GM21737 (cell line): ENCODE measurements at regions not wholly inside any gene's neighbourhood (a gene's known extent, or its start where the extent isn't known, plus 50 kb on each side); places are given as distances from the start of the nearest gene placed in this dataset.

Experiments used
- ATAC-seq: cut with Tn5 transposase; IDR thresholded peaks from one replicate; pipeline ENCODE4 v1.9.1; 2021; ENCODE audit warnings: mild to moderate bottlenecking, moderate library complexity; ENCODE audit not compliant: unreplicated experiment

DNA sequence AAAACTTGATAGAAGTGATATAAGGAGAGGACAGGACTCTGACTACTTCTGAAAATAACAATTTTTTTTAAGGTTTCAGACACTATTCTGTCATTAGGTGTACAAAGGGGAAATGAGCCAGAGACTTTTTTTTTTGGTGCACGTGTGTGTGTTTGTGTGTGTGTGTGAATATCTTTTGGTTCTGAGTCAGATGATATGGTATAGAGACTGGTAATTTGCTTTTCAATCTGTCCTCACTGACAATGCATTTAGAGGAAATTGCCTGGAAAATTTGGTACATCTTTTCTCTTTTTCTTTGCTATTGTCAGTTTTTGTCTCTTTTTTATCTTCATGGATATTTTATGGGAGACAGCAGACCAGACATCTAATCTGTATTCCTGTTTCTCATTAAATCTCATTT lies 59.3 kb downstream of the DDIT4L start:
- no peak for ATAC-seq

DNA sequence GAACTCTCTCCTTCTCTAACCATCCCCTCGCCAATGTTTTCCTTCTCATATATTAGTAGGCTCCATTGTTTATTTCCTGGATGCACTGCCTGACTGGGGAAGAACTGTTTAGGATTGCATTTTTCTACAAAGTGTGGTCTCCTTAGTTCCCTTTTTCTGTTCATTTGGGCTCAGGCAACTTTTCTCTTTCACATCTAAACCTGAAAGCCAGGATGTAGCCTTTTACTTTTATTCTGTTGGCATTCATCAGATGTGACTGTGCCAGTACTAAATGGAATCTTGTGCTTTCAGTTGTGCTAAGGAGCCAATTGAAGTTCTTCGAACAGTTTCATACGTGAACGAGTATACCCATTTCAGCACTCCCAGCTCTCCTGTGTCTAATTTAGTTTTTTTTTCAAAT lies 59.8 kb downstream of the DDIT4L start:
- ATAC-seq: no peak

DNA sequence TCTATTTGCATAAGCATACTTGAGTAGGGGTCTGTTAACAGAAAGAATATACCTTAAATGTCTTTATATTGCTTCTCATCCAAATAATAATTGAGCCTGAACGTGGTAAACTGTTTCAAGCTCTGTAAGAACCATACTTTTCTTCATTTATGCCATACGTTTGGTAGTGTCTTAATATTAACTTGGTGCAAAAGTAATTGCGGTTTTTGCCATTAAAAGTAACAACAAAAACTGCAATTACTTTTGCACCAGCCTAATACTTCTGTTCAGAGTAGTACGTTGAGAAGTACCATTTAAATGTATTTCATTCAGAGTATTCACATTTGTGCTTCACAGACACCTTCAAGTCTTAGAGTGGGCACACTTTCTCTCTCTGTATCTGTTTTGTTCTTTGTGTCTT lies 60.5 kb downstream of the DDIT4L start:
- no peak for ATAC-seq

DNA sequence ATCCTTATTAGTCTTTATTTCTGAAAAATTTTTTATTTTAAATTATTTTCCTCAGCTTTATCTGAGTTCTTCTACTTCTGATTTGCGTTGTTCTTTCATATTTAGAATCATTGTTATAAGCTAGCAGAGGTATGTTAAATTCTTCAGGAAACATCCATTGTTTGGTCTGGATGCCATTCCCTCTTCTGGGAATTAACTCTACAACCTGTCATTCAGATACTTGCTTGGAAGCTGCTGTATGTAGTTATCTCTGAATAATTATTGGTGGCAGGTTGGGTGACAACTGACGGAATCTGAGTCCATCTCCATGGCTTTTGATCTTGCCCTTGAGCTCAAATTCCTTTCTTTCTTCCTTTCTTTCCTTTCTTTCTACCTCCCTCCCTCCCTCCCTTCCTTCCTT lies 61.9 kb downstream of the DDIT4L start:
- no peak for ATAC-seq

DNA sequence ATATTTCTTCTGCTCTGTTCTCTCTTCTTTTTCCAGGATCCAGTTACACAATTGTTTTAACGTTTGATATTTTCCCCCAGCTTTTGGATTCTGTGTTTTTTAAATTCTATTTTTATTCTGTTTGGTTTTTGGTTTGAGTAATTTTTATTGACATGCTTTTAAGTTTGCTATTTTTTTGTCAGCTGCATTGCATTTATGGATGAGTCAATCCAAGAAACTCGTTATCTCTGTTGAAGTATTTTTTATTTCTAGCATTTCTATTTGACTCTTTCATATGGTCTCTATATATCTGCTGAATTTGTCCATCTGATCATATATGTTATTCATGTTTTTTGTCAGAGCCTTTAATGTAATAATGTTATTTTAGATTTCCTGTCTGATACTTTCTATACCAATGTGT lies 65.6 kb downstream of the DDIT4L start:
- ATAC-seq: no peak

DNA sequence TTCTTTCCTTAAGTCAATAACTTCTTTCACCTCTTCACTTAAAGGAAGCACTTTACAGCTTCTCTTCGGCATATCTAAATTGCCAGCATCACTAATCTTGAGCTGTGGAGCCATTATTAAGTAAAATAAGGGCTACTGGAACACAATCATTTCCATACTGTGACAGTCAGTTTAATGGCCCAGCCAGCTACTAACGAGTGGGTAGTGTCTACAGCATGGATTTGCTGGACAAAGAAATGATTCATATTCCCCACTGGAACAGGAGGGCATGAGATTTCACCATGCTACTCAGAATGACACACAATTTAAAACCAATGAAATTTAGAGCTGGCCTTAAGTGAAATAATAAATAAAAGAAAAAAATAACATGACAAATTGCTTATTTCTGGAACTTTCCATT lies 72.1 kb downstream of the DDIT4L start:
- no peak for ATAC-seq

DNA sequence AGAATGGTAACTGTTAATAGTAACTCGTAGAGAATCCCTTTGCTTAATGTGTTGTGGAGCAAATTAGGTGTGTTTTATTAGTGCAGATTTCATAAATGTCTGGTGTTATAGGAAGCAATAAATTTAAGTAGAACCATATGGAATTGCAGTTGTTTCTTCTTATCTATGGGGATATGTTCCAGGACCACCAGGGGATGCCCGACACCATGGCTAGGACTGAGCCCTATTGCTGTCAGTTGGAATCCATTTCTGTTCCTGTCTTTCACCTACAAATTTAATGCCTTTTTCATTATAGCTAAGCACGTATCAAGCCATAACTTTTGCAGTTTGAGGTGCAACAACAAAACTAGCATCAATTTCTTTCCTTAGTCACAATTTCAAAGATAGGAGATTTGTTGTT lies 72.5 kb downstream of the DDIT4L start:
- ATAC-seq: no peak

DNA sequence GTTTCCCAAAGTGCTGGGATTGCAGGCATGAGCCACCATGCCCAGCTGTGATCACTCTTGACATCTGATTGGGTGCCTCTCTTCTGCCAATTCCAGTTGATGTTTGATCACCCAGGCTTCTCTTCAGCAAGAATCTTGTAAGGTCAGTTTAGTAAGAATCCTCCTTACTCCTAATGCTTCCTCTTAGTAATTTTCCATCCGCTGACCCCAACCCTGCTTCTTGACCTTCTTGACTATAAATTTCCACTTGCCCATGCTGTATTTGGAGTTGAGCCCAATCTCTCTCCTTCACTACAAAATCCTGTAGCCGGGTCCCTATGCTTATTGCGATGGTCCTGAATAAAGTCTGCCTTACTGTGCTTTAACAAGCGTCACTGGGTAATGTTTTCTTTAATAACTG lies 75.4 kb downstream of the DDIT4L start:
- no peak for ATAC-seq

DNA sequence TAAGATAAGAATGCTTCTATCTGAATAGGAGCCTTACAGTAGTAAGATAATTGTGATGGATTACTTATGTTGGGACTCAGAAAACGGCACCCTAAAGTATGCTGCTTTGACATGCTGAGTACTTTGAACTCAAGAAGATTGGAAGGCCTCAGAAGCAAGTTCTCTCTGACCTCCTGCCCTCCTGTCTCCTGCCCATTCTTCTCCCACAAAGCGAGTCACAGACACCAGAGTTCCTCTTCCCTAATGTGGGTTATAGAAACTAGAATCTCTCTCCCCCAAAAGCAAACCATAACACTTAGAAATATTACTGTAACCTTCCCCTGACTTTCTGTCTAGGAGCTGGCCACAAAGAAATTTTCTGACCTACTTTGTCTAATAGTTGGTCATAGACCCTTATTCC lies 76.5 kb downstream of the DDIT4L start:
- no peak for ATAC-seq

DNA sequence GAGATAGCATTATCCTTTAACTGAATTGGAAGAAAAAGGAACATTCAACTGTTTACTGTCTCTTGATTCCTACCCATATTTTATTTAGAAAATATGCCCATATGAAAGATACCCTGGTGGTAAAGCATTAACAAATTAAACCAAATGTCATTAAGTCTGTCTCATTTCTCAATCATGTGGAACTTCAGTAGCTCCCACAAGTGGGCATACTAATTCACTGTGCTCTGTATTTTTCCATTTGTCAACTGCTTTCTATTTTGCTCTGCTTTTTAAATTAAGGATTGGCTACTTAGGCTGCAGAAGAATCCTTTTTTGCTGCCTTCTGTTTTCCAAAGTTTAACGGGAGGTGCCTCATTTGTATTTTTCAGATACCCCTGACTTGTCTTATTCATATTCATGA lies 77.2 kb downstream of the DDIT4L start:
- ATAC-seq: no peak

DNA sequence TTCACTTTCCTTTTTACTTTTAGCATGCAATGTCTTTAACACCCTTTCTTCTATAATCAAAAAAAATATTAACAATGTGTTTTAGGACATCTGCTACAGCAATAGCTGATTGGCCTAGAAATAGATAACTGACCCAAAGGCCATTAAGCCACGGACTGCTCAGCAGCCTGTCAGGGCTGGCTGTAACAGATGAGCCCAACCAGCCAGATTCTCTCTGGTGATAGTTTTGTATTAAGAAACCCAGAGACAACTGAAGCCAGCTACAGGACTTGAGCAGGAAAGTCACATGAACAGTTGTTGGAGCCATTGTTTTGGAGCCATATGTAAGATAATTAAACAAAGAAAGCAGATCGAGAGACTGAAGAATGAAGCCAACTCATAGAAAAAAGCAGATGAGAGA lies 80.3 kb downstream of the DDIT4L start:
- no peak for ATAC-seq

DNA sequence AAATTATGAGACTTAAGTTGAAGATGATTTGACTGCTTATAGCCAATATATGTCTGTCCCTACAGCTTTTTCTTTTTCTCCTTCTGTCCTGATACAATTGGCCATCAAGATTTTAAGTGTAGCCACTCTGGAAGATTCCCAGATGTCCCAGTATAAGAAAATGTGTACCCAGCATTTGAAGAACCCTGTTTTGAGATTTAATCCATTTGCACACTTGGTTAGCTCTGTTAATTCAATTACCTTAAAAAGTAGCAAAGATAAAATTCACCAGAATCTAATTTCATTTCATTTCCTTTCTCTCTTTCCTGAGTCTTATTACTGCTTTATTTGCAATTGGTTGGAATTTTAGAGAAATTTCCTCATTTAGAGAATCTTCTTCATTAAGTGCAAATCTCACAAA lies 81.4 kb downstream of the DDIT4L start:
- ATAC-seq: no peak

DNA sequence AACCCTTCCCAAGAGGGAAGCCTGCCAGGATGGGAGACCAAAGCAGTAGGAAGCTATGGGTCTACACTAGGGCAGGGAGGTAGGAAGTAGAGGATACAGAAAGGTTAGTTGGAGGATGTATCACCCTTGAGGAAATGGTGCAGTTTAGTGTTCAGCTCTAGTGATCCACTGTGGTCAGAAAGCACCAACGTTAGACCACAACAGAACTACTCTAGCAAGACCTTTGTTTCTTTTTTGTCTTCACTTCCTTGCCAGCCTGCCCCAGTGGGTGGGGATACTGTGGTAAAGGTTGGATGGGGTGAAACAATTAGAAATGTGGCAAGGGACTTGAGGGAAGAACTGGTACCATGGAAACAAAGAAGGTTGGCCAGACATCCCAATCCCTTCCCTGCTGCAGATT lies 83.3 kb downstream of the DDIT4L start:
- ATAC-seq: peak; percentile 100

DNA sequence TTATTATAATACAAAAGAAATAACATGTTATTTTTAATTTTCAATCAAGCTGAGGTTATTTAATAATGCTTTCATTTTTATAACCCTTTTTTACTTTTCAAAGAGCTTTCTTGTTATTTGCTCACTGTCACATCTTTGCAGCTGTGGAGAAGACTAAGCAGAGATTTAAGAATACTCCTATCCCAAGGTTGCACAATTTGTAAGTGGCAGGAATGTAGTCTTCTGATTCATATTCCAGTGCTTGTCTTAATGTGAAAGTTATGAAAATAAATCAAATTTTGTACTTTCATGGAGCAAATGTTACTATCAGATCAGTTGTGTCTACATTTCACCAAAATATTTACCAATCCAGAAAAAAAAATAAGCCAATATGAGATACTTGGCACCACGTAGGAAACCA lies 86.6 kb downstream of the DDIT4L start:
- ATAC-seq: no peak

DNA sequence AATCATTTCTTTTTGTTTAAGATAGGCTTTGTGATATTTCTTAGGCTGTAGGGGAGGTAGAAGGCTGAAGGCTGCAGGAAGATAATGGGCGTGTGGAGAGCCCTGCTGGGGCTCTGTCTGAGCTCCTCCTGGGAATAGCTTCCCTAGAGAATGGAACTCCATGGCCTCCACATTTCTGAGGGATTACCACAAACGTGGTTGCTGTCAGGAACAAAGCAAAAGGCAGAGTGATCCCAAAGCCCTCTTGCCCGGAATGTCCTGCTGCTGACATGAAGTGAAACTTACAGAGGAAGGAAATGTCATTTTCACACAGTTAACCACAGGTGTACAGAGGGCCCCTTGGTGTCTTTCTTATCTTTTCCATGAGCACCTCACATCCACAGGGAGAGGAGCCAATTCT lies 89.3 kb downstream of the DDIT4L start:
- peak; percentile 61 for ATAC-seq

DNA sequence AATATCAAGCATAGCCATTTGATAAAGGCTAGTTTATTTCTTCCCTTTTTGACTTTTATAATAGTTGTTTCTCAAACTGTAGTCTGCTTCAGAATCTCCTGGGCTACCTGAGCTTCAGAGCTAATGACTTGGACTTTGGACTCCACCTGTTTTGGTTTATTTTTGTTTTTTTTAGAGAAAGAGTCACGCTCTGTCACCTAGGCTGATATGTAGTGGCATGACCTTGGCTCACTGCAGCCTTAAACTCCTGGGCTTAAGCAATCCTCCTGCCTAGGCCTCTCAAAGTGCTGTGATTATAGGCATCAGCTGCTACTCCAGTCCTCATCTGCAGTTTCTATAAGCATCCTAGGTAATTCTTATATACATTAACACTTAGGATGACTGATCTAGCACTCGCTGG lies 90.5 kb downstream of the DDIT4L start:
- ATAC-seq: no peak

DNA sequence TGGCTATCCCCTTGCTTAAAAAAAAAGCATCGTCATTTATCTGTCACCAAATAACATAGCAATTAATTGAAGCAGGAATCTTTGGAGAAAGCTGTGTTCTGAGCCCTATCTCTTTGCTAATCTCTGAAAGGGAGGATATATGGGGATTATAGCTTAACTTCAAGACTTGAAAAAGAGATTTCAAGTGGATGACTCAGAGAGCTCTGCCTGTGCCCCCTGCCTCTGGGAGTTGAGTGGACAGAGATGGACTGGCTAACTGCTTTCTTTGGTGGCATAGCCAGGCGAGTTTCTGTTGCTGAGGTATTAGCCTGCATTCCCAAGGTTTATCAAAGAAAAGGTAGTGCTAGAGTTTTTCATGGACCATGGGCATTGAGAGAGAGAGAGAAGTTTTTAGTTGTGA lies 91.6 kb downstream of the DDIT4L start:
- no peak for ATAC-seq

DNA sequence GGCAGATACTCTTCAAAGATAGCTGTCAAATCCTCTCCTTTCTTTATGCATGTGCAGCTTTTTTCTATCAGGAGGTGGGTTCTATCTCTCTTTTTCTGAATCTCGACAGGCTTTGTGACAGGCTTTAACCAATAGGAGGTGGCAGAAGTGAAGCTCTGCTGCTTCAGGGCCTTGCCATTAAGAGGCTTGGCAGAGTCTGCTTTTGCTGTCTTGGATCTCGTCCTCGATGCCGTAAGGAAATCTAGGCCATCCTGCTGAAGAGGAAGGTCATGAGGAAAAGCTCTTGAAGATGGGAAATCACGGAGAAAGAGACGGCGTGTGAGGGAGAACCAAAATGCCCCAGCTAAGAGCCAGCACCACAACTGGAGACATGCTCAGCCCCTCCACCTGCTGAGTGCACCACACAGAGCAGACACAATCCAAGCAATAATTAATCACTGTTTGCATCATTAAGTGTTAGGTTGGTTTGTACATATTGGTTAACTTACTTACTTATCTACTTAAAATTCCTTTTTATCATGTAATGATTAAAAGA lies 92.2 kb downstream of the DDIT4L start:
- no peak for ATAC-seq

DNA sequence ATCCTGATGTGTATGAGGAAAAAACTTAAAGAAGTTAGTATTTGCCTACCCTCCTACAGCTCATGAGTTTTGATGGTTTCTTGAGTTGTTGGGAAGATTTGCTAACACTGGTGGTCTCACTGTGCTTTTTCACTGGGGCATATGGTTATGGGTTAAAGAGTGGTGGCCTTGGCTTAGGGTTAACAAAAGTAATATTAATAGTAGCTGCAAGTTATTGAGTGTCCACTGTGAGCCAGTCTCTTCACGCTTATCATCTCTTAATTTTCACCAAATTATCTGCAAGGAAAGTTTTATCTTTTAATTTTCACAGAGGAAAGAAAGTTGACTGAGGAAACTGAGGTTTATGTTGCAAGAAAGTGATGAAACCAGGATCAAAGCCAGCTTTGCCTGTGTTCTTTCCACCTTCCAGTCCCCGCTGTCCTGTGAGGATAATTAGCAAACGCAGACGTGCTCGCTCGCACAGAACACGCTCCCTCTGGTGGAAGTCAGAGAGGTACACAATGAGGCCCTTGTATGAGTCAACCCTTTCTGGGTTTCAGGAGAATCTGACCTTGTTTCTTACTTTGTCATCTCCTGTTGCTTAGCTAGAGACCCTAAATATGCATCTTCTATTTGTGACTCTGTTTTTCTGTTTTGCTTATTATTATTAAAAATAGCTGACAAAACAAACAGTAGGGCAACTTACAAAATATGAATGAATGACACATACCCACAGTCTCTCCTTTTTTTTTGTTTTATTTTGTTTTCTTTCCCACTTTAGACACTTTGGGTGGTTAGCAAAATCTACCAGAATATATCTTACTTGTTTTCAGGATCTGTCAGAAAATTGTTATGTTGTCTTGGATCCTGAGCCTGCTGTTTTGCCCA lies 94.3 kb downstream of the DDIT4L start:
- ATAC-seq: peak; percentile 88

DNA sequence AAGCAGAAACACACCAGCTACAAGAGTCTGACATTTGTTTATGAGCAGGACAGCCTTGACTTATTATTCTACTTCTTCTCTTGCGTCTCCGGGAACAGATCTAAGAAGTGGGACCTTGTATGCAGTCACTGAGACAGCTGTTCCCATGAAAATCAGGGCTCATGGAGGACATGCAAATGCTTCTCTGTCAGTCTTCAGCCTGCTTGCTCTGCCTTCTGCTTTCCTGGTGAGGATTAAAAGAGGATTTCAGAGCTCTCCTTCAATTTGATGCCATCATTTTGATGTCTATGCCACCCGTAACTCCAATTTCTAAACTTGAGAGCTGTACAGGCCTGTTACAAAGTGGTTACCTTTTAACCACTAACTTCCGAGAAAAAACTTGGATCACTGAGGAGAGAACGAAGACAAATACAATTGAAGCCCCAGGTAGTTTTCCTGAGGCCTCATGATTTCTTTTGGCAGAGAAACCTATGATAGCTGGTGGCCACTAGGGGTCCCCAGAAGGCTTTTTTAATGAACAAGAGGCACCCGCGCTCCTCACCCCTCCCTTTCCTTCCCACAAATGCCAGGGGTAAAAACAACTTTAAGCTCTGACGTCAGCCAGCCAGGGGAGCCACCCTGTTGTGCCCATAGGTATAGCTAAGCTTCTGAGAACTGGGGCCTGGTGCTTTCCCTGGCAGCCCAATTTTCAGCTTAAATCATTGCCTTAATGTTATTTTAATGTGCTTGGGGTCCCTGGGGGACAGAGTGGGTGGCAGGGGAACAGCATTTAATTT lies 97.0 kb downstream of the DDIT4L start:
- ATAC-seq: peak; percentile 82

DNA sequence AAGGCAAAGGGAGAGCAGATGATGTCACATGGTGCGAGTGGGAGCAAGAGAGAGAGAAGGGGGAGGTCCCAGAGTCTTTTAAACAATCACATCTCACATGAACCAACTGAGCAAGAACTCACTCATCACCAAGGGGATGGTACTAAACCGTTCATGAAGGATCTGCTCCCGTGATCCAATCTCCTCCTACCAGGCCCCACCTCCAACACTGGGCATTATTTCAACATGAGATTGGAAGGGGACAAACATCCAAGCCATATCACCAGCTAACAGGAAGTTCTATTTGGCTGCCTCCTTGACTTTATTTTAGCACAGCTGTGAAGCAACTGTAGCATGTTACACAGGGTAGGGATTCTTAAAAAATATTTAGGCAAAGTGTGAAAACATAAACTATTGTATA lies 102.5 kb downstream of the DDIT4L start:
- no peak for ATAC-seq

DNA sequence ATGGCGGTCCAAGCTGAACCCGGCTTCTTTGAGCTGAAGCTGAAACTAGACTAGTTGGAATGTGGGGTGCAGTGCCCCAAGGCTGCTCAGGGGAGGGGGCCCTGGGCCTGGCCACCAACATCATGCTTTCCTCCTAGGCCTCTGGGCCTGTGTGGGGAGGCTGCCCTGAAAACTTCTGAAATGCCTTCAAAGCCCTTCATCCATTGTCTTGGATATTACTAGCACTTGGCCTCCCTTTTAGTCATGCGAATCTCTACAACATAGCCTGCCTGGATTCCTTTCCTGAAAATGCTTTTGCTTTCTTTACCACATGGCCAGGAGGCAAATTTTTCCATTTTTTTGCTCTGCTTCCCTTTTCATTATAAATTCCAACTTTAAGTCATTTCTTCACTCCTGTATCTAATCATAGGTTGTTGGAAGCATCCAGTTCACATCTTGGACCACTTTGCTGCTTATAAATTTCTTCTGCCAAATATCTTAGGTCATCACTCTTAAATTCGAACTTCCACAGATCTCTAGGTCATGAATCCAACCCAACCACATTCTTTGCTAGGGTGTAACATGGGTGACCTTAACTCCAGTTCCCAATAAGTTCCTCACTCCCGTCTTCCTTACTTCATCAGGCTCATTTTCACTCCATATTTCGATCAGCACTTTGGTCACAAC lies 103.4 kb downstream of the DDIT4L start:
- no peak for ATAC-seq
